Activated T-cell treated with anti-CD3 and anti-CD28 coated beads, Interleukin-2, amount 50 U/mL, for 4 hours (primary cell): ENCODE measurements at regions not wholly inside any gene's neighbourhood (a gene's known extent, or its start where the extent isn't known, plus 50 kb on each side); places are given as distances from the start of the nearest gene placed in this dataset.

Source experiments
- ATAC-seq, 2 donors: fragments of 200-7000 bp; cut with Tn5 transposase; one replicate each; pipeline ENCODE4 v1.10.0; 2021
- DNase-seq: peaks from one replicate; pipeline ENCODE4 v3.0.0-alpha.2; 2020
- H3K27me3 Mint-ChIP-seq: one replicate; pipeline ENCODE4 v1.8.0; 2021; ENCODE audit warnings: low read depth, mixed read lengths
- H3K36me3 Mint-ChIP-seq: one replicate; pipeline ENCODE4 v1.8.0; 2022; ENCODE audit warnings: mixed read lengths; ENCODE audit not compliant: insufficient read depth
- H3K4me1 Mint-ChIP-seq: one replicate; pipeline ENCODE4 v1.8.0; 2021; ENCODE audit warnings: low read depth, mixed read lengths
- H3K4me3 Mint-ChIP-seq: one replicate; pipeline ENCODE4 v1.8.0; 2021; ENCODE audit warnings: mild to moderate bottlenecking, moderate library complexity, mixed read lengths
- H3K9me3 Mint-ChIP-seq: one replicate; pipeline ENCODE4 v1.8.0; 2021; ENCODE audit warnings: mixed read lengths

DNA sequence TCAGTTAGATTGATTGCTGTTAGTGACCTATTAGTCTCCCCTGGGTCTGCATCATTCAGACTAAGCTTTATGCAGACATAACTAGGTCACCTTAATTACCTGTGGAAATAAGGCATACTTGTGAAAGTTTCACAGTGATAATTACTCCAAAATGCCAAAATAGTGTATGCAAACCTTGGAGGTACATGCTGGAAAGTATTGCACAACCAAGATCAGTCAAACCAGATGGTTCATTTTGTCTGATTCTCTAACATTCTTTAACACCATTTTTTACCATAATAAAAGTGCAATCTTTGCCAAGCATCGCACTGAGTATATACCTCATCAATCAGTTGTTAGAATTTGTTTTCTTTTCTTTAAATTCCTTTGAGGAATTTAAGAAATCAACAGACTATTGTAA lies 186.3 kb upstream of the TMEFF2 start:
- H3K9me3 Mint-ChIP-seq: no peaks in the 10 kb centered on the region
- H3K27me3 Mint-ChIP-seq: no peaks in the 10 kb centered on the region
- no peaks in the 10 kb centered on the region for H3K36me3 Mint-ChIP-seq
- DNase-seq (no peak), ATAC-seq (no peak)
- H3K4me3 Mint-ChIP-seq: no peak overlapping the region
- no peaks in the 10 kb centered on the region for H3K4me1 Mint-ChIP-seq

DNA sequence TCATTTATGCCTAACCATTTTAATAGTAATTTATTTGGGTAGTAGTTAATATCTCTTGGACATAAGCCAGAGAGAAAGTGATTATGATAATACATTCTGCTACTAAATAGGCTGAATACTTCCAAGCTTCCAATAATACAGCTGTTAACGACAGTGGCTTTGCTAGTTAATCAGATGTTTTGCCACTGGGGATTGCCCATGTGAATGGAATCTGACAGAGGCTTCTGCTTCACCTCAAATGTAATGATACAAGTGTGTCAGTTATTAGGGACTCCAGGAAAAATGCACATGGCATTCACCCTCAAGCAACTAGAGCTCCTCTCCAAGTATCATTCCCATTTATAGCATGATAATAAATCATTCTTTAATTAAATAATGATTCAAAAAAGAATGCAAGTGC lies 185.0 kb upstream of the TMEFF2 start:
- H3K4me3 Mint-ChIP-seq: no peak overlapping the region
- no peaks in the 10 kb centered on the region for H3K4me1 Mint-ChIP-seq
- no peak for ATAC-seq
- DNase-seq: no peak
- H3K27me3 Mint-ChIP-seq: no peaks in the 10 kb centered on the region
- no peaks in the 10 kb centered on the region for H3K36me3 Mint-ChIP-seq
- no peaks in the 10 kb centered on the region for H3K9me3 Mint-ChIP-seq

- no peaks in the 10 kb centered on the region for H3K27me3 Mint-ChIP-seq
- no peaks in the 10 kb centered on the region for H3K9me3 Mint-ChIP-seq
- no peaks in the 10 kb centered on the region for H3K4me1 Mint-ChIP-seq
- no peak overlapping the region for H3K4me3 Mint-ChIP-seq
- no peaks in the 10 kb centered on the region for H3K36me3 Mint-ChIP-seq
- DNase-seq (no peak), ATAC-seq (no peak)
Observed at GRCh38 chr2:192377173-192377572, 182.4 kb upstream of the TMEFF2 start.

GRCh38 chr2:192373754-192374153 lies 179.0 kb upstream of the TMEFF2 start:
- Mint-ChIP-seq H3K36me3 (no peaks in the 10 kb centered on the region), H3K27me3 (no peaks in the 10 kb centered on the region), H3K4me3 (no peak overlapping the region), H3K9me3 (no peaks in the 10 kb centered on the region), H3K4me1 (no peaks in the 10 kb centered on the region)
- no peak for DNase-seq
- ATAC-seq: no peak

DNA sequence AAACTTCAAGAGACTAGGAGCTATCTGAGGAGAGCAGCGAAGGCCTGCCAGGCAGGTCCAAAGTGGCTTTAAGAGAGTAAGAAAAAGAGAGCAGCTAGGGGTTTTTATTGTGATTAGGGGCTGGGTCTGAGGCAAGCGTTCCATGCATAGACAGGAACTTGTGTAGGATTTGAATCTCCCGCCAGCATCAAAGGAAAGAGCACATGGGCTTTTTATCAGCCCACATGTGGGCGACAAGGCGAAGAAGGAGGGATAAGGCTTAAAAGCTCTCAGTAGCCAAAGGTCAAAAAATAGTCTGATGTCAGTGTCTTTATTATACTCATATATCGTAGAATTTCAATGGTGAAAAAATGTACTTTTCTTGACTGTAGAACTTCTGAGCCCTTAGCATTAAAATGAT lies 178.5 kb upstream of the TMEFF2 start:
- ATAC-seq: no peak
- no peak for DNase-seq
- H3K4me1 Mint-ChIP-seq: no peaks in the 10 kb centered on the region
- no peaks in the 10 kb centered on the region for H3K9me3 Mint-ChIP-seq
- H3K36me3 Mint-ChIP-seq: no peaks in the 10 kb centered on the region
- H3K4me3 Mint-ChIP-seq: no peak overlapping the region
- H3K27me3 Mint-ChIP-seq: no peaks in the 10 kb centered on the region

DNA sequence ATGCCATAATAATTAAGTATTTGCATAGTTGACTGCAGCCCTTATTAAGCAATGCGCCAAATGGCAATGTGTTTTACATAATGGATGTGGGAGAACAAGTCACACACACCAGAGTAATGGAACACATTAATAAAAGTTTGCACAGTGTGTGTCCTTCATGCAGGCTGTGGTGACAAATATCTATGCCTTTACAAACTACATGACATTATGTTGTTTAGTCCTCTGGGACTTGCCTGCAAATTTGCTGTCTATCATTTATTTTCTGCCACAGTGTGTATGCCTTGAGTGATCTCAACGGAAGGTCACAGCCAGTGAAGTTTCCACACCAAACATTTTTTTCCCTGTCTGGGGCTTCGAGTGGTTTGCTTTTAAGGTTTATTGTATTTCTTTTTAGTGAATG lies 175.2 kb upstream of the TMEFF2 start:
- no peaks in the 10 kb centered on the region for H3K27me3 Mint-ChIP-seq
- no peaks in the 10 kb centered on the region for H3K4me1 Mint-ChIP-seq
- H3K36me3 Mint-ChIP-seq: no peaks in the 10 kb centered on the region
- no peak overlapping the region for H3K4me3 Mint-ChIP-seq
- DNase-seq (no peak), ATAC-seq (no peak)
- no peaks in the 10 kb centered on the region for H3K9me3 Mint-ChIP-seq

DNA sequence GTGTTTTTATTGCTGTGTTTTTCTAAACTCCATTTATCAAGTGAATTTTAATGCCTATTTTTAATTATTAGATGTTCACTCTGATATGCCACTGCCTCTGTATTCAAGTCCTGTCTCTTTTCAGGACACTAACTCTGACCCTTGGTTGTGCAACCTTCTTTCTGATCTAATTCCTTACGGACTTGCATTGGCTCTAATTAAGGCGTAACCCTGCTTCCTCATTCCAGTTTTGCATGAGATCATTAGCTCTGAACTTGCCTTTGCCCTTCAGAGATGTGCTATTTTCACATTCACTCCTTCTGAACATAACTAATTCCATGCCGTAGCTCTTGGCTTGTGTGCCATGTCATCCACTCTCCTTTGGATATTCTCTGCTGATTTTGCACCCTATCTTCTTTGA lies 162.5 kb upstream of the TMEFF2 start:
- Mint-ChIP-seq H3K36me3 (no peaks in the 10 kb centered on the region), H3K4me3 (no peak overlapping the region), H3K4me1 (no peaks in the 10 kb centered on the region), H3K27me3 (no peaks in the 10 kb centered on the region), H3K9me3 (peaks cover 16% of the 10 kb centered on the region)
- no peak for ATAC-seq
- DNase-seq: no peak

- Mint-ChIP-seq H3K4me1 (no peaks in the 10 kb centered on the region), H3K9me3 (peaks cover 9% of the 10 kb centered on the region), H3K4me3 (no peak overlapping the region), H3K36me3 (no peaks in the 10 kb centered on the region), H3K27me3 (no peaks in the 10 kb centered on the region)
- DNase-seq (no peak), ATAC-seq (no peak)
Observed at GRCh38 chr2:192354512-192355244, 159.9 kb upstream of the TMEFF2 start.

DNA sequence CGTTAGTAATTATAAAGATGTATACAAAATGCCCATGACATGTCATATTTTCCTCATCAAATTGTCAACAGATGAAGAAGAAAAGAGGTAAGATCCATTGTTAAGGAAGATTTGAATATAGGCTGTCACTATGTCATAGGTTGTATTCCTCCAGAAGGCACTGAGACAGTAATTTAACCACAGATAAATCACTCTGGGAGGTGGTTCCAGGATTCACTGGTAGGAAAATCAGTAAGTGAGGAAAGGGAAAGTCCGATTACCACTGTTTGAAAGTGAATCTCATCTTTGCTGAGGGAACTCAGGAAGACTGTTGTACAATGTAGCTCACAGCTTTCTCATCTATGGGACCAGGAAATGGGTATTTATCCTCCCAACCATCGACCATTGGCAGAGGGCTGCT lies 152.8 kb upstream of the TMEFF2 start:
- DNase-seq (no peak), ATAC-seq (no peak)
- no peak overlapping the region for H3K4me3 Mint-ChIP-seq
- no peaks in the 10 kb centered on the region for H3K36me3 Mint-ChIP-seq
- no peaks in the 10 kb centered on the region for H3K4me1 Mint-ChIP-seq
- no peaks in the 10 kb centered on the region for H3K9me3 Mint-ChIP-seq
- no peaks in the 10 kb centered on the region for H3K27me3 Mint-ChIP-seq

DNA sequence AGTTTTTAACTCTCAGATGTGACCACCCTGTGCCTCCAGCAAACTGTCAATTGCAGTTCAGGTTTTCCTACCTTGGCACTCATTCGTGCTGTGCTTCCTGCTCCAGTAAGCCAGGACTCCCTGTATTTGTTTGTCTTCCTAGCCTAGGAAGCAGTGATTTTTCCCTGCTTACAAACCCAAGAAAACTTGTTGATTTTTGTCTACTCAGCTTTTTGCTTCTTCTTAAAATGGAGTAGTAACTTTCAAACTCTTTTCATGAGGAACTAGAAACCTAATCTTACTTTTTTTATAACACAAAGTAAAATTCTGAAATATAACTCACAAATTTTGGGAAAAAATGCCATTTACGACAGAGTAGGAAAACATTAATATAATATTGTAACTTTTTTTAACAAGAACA lies 150.6 kb upstream of the TMEFF2 start:
- no peak for DNase-seq
- Mint-ChIP-seq H3K9me3 (no peaks in the 10 kb centered on the region), H3K36me3 (no peaks in the 10 kb centered on the region), H3K4me3 (no peak overlapping the region), H3K4me1 (no peaks in the 10 kb centered on the region), H3K27me3 (no peaks in the 10 kb centered on the region)
- no peak for ATAC-seq

DNA sequence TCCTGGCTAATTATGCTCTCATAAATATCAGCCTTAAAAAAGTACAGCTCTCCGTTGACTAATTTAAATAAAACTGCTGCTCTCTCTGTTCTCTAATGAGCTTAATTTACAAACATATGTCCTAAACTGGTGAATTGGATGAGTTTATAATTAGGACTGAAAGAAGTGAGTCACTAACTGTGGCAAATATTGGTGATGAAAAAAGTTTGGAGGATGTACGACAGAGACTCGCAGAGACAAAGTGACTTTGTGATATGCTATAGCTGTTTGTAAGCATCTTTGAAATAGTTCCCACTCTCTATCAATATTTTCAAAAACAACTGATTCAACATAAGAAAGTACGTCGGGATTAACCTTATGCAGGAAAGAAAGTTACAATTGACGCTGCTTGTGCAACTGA lies 138.9 kb upstream of the TMEFF2 start:
- H3K4me3 Mint-ChIP-seq: no peak overlapping the region
- H3K4me1 Mint-ChIP-seq: no peaks in the 10 kb centered on the region
- no peaks in the 10 kb centered on the region for H3K36me3 Mint-ChIP-seq
- ATAC-seq (no peak), DNase-seq (no peak)
- H3K27me3 Mint-ChIP-seq: no peaks in the 10 kb centered on the region
- H3K9me3 Mint-ChIP-seq: no peaks in the 10 kb centered on the region

DNA sequence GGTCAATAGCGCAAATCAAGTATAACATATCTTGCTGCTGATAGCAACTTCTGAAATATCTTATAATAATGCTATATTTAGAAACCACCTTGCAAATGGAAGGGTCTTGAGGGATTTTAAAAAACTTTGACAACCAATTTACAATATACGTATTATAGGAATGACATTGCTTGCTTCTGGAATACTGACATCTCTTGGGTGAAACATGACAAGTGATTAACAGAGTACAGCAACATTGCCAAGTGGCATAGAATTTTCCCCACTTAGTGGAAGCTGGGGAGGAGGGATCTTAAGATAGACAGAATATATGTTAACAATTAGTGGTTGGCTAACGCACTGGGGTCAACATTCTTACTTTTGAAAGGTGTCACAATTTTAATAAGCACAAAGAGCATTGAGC lies 133.6 kb upstream of the TMEFF2 start:
- no peaks in the 10 kb centered on the region for H3K4me1 Mint-ChIP-seq
- H3K36me3 Mint-ChIP-seq: no peaks in the 10 kb centered on the region
- H3K4me3 Mint-ChIP-seq: no peak overlapping the region
- ATAC-seq (no peak), DNase-seq (no peak)
- H3K27me3 Mint-ChIP-seq: no peaks in the 10 kb centered on the region
- no peaks in the 10 kb centered on the region for H3K9me3 Mint-ChIP-seq

DNA sequence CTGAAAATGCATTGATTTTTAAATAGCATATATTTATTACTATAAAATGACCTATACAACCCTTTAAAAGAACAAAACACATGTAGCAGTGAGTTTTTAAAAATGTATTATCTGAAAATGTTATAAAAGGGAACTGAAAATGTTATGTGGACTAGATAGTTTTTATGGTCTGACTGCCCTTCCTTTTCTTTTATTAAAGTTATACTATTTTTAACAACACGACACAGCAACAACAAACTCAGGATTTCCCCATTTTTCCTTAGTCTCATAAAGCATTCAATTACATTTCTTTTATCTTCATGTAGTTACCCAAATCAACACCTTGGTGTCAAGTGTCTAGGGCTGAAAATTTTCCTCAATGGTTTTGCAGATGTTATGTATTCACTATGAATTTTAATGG lies 132.8 kb upstream of the TMEFF2 start:
- Mint-ChIP-seq H3K9me3 (no peaks in the 10 kb centered on the region), H3K4me3 (no peak overlapping the region), H3K27me3 (no peaks in the 10 kb centered on the region), H3K4me1 (no peaks in the 10 kb centered on the region), H3K36me3 (no peaks in the 10 kb centered on the region)
- DNase-seq (no peak), ATAC-seq (no peak)

GRCh38 chr2:192315543-192315942 lies 120.8 kb upstream of the TMEFF2 start:
- H3K4me3 Mint-ChIP-seq: no peak overlapping the region
- no peak for DNase-seq
- H3K4me1 Mint-ChIP-seq: no peaks in the 10 kb centered on the region
- no peaks in the 10 kb centered on the region for H3K36me3 Mint-ChIP-seq
- H3K27me3 Mint-ChIP-seq: no peaks in the 10 kb centered on the region
- no peaks in the 10 kb centered on the region for H3K9me3 Mint-ChIP-seq
- ATAC-seq: no peak

GRCh38 chr2:192314800-192315481 lies 120.2 kb upstream of the TMEFF2 start:
- Mint-ChIP-seq H3K4me1 (no peaks in the 10 kb centered on the region), H3K36me3 (no peaks in the 10 kb centered on the region), H3K9me3 (no peaks in the 10 kb centered on the region), H3K27me3 (no peaks in the 10 kb centered on the region), H3K4me3 (no peak overlapping the region)
- no peak for ATAC-seq
- no peak for DNase-seq
